ENCODE measurements at regions not wholly inside any gene's neighbourhood (a gene's known extent, or its start where the extent isn't known, plus 50 kb on each side); places are given as distances from the start of the nearest gene placed in this dataset.
"Not testable (repeated sequence)": the region's sequence is repeated elsewhere in the genome, so short reads cannot be mapped to it uniquely, and the experiment has no call there.

DNA sequence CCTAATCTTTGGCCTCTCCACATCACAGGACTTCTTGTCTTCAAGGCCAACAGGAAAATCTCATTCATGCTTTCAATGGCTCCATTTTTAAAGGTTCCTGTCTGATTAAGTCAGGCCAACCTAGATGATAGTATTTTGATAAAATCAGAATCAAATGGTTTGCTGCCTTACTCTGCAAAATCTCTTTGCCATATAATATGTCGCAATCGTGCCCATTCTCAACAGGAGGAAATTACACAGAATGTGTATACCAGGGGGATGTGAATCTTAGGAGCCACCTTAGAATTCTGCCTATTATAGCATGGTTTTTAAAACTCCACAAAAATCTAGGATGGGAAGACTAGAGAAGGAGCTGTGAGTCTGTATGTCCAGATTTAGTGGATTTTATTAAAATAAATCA lies 612.9 kb upstream of the MAN1A1 start:
- Mint-ChIP-seq H3K4me1 (ENCODE audit: low read depth) (no peaks in the 10 kb centered on the region), H3K27ac (no peak overlapping the region), H3K9me3 (no peaks in the 10 kb centered on the region), H3K36me3 (ENCODE audit: low read depth) (no peaks in the 10 kb centered on the region), H3K4me3 (no peak overlapping the region), H3K27me3 (ENCODE audit: low read depth) (no peaks in the 10 kb centered on the region)

DNA sequence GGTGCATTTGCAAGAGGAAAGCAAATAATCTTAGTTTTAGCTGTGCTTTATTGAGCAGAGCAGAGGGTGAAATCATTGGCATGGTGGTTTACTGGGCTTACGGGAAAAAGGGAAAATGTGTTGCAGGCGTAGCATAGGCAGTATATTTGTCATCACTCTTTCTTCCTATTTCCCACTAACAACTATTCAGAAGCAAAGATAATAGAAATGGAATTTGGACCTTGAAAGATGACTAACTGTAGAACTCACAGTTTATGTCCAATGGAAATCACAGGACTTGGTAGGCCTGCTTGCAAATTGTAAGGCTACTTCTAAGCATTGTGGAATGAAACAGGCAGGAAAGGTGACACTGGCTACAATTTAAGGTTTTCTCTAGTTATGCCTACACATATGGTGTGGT lies 611.9 kb upstream of the MAN1A1 start:
- Mint-ChIP-seq H3K4me3 (no peak overlapping the region), H3K9me3 (no peaks in the 10 kb centered on the region), H3K4me1 (ENCODE audit: low read depth) (no peaks in the 10 kb centered on the region), H3K27ac (no peak overlapping the region), H3K36me3 (ENCODE audit: low read depth) (no peaks in the 10 kb centered on the region), H3K27me3 (ENCODE audit: low read depth) (no peaks in the 10 kb centered on the region)

DNA sequence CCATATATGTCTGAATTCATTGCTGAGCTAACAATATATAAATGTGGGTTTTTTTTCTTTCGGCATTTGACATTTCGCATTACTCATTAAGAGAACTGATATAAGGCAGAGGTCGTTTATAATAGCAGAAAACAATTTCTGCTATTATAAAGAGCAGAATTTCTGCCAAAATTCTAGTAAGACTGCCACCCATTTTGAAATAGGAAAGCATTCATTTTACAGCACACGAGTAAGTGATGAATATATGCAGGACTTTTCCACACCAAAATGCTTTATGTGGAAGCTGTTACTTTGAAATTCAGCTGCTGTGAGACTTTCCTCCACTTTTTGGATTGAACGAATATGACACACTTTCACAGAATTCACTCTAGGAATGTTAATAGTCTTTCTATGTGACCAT lies 610.9 kb upstream of the MAN1A1 start:
- no peaks in the 10 kb centered on the region for H3K36me3 Mint-ChIP-seq (ENCODE audit: low read depth)
- H3K9me3 Mint-ChIP-seq = no peaks in the 10 kb centered on the region
- no peak overlapping the region for H3K4me3 Mint-ChIP-seq
- H3K27me3 Mint-ChIP-seq (ENCODE audit: low read depth) = no peaks in the 10 kb centered on the region
- H3K4me1 Mint-ChIP-seq (ENCODE audit: low read depth) = no peaks in the 10 kb centered on the region
- H3K27ac Mint-ChIP-seq = no peak overlapping the region

DNA sequence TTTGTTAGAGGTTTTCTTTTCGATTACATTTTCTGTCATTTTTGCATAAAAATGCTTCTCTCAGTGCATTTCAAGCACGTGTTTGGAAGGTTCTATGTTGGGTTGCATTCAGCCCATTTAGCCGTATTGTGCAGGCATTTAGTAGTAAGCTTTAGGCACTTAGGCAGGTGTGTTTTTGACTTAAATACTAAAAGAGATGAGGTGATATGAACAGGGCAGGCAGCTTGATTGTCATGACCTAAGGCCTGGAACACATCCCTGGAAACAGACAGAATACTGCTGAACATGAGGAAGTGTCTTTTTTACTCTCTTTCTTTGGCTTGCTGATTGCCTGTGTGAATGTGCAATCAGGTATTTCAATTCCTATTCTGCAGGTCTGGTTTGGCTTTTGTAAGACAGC lies 610.5 kb upstream of the MAN1A1 start:
- Mint-ChIP-seq H3K27me3 (ENCODE audit: low read depth) (no peaks in the 10 kb centered on the region), H3K4me3 (no peak overlapping the region), H3K4me1 (ENCODE audit: low read depth) (no peaks in the 10 kb centered on the region), H3K27ac (no peak overlapping the region), H3K36me3 (ENCODE audit: low read depth) (no peaks in the 10 kb centered on the region), H3K9me3 (no peaks in the 10 kb centered on the region)

DNA sequence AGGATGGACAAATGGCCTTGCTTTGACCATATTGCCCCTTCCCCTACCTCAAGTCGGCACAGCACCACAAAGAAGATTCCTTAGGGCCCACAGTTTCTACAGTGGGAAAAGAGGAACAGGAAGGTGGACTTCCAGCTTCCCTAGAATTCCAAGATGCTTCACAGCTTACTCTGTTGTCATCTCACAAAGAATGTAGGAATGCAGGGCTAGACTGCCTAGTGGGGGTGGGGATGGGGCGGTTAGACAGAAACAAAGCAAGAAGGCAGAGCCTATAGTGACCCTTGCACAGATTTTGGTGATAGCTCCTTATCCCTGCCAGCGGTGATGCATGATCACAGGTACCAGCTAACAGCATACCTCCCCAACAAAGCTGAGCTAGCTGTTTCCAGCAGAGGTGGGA lies 607.6 kb upstream of the MAN1A1 start:
- H3K4me1 Mint-ChIP-seq (ENCODE audit: low read depth) = no peaks in the 10 kb centered on the region
- no peak overlapping the region for H3K27ac Mint-ChIP-seq
- H3K36me3 Mint-ChIP-seq (ENCODE audit: low read depth) = no peaks in the 10 kb centered on the region
- no peaks in the 10 kb centered on the region for H3K9me3 Mint-ChIP-seq
- H3K4me3 Mint-ChIP-seq = no peak overlapping the region
- H3K27me3 Mint-ChIP-seq (ENCODE audit: low read depth) = no peaks in the 10 kb centered on the region

DNA sequence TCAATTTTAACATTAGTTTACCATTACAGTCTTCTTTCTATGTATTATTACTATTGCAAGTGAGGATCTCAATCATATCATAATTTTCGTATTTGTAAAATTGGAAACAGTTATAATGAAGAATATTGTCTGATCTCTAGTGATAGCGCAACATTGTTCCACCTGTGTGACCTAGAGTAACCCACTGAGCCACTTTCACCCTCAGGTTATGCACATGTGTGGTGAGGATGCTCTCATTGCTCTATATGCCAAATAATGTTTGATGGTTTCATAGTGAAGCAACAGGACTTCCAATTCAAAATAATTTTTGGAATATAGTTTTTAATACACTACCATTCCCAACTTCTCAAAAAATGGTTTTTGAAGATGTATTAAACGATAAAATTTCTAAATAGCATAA lies 603.1 kb upstream of the MAN1A1 start:
- Mint-ChIP-seq H3K9me3 (no peaks in the 10 kb centered on the region), H3K36me3 (ENCODE audit: low read depth) (no peaks in the 10 kb centered on the region), H3K4me3 (no peak overlapping the region), H3K4me1 (ENCODE audit: low read depth) (no peaks in the 10 kb centered on the region), H3K27me3 (ENCODE audit: low read depth) (no peaks in the 10 kb centered on the region), H3K27ac (no peak overlapping the region)

DNA sequence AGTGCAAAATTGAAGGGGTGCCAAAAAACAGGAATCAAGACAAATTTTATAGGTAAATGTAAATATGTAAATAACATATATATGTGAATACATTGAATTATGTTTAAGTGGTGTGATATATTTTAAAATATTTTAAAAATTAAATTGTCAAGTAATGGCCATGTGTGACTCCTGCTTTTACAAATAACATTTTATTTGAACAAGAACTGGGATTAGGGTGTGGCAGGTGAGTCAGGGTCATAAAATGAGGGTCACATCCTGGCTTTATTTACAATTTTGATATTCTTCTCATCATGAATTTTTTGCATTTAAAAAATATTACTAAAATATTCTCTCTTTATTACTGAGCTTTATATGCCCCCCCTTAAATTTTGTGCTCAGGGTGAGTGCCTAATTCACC lies 601.1 kb upstream of the MAN1A1 start:
- no peak overlapping the region for H3K4me3 Mint-ChIP-seq
- H3K9me3 Mint-ChIP-seq = no peaks in the 10 kb centered on the region
- H3K36me3 Mint-ChIP-seq (ENCODE audit: low read depth) = no peaks in the 10 kb centered on the region
- H3K27me3 Mint-ChIP-seq (ENCODE audit: low read depth) = no peaks in the 10 kb centered on the region
- H3K27ac Mint-ChIP-seq = no peak overlapping the region
- H3K4me1 Mint-ChIP-seq (ENCODE audit: low read depth) = no peaks in the 10 kb centered on the region

DNA sequence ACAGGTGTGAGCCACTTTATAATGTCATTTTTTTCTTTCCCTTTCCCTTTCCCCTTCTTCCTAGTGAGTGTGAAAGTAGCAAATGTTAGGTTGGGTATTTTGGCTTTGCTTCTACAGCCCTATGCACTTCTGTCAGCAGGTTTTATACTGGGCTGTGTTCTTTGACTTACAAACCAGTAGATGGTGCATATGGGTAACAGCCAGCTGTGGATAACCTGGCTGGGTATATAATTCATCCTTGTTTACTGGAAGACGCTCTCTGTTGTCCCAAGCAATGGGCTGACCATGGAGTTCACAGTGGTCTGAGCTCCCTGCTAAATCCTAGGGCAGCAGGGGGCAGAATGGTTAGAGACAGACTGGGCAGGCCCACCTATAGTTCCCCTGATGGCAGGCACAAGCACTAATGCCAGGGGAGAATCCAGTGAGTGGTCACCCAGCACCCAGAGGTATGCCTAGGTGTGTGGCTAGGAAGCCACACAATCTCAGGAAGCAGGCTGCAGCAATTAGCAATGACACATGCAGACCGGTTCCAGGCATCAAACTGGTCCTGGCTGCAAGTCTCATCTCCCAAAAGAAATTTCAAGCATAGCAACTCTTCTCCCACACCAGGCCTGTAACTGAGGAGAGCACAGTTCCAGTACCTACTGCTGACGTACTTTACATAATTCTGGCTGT lies 592.7 kb upstream of the MAN1A1 start:
- no peaks in the 10 kb centered on the region for H3K9me3 Mint-ChIP-seq
- no peaks in the 10 kb centered on the region for H3K27me3 Mint-ChIP-seq (ENCODE audit: low read depth)
- no peaks in the 10 kb centered on the region for H3K4me1 Mint-ChIP-seq (ENCODE audit: low read depth)
- H3K27ac Mint-ChIP-seq = no peak overlapping the region
- H3K4me3 Mint-ChIP-seq = no peak overlapping the region
- H3K36me3 Mint-ChIP-seq (ENCODE audit: low read depth) = no peaks in the 10 kb centered on the region

DNA sequence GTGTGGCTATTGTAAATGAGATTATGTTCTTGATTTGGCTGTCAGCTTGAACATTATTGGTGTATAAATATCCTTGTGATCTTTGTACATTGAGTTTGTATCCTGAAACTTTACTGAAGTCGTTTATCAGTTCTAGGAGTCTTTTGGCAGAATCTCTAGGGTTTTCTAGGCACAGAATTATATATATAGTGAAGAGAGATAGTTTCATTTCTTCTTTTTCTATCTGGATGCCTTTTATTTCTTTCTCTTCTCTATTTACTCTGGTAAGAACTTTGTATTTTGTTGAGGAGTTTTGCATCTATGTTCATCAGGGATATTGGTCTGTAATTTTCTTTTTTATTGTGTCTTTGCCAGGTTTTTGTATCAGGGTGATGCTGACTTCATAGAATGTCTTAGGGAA lies 589.2 kb upstream of the MAN1A1 start:
- H3K4me1 Mint-ChIP-seq (ENCODE audit: low read depth) = no peaks in the 10 kb centered on the region
- no peaks in the 10 kb centered on the region for H3K27me3 Mint-ChIP-seq (ENCODE audit: low read depth)
- no peak overlapping the region for H3K4me3 Mint-ChIP-seq
- no peaks in the 10 kb centered on the region for H3K9me3 Mint-ChIP-seq
- H3K36me3 Mint-ChIP-seq (ENCODE audit: low read depth) = no peaks in the 10 kb centered on the region
- no peak overlapping the region for H3K27ac Mint-ChIP-seq

DNA sequence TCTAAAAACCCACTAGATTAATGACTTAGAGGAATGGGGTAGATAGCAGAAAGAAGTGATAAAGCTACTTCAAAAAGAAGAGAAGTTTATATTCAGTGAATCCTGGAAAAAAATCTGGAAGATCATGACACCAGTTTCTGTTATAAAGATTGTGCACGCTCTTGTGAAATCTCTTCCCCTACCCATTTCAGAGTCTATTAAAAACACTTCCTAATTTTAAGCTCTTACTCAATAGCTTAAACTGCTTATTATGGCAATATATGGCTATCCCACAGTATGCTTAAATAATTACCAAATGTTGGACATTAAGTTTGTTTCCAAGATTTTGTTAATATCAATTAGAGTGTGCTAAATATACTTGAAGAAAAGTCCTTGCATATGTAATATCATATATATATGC lies 585.3 kb upstream of the MAN1A1 start:
- H3K27me3 Mint-ChIP-seq (ENCODE audit: low read depth) = no peaks in the 10 kb centered on the region
- H3K36me3 Mint-ChIP-seq (ENCODE audit: low read depth) = no peaks in the 10 kb centered on the region
- no peak overlapping the region for H3K4me3 Mint-ChIP-seq
- H3K4me1 Mint-ChIP-seq (ENCODE audit: low read depth) = no peaks in the 10 kb centered on the region
- no peaks in the 10 kb centered on the region for H3K9me3 Mint-ChIP-seq
- no peak overlapping the region for H3K27ac Mint-ChIP-seq

DNA sequence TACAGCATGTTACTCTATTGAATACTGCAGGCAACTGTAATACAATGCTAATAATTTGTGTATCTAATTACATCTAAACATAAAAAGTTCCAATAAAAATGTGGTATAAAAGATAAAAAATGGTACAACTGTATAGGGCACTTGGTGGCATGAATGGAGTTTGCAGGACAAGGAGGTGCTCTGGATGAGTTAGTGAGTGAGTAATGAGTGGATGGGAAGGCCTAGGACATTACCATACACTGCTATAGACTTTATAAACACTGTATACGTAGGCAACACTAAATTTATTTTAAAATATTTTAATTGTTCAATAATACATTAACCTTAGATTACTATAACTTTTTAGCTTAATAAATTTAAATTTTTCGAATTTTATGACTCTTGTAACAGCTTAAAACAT lies 579.6 kb upstream of the MAN1A1 start:
- H3K9me3 Mint-ChIP-seq = peaks cover 13% of the 10 kb centered on the region
- H3K4me1 Mint-ChIP-seq (ENCODE audit: low read depth) = no peaks in the 10 kb centered on the region
- H3K27me3 Mint-ChIP-seq (ENCODE audit: low read depth) = no peaks in the 10 kb centered on the region
- H3K36me3 Mint-ChIP-seq (ENCODE audit: low read depth) = no peaks in the 10 kb centered on the region
- H3K27ac Mint-ChIP-seq = no peak overlapping the region
- H3K4me3 Mint-ChIP-seq = no peak overlapping the region

DNA sequence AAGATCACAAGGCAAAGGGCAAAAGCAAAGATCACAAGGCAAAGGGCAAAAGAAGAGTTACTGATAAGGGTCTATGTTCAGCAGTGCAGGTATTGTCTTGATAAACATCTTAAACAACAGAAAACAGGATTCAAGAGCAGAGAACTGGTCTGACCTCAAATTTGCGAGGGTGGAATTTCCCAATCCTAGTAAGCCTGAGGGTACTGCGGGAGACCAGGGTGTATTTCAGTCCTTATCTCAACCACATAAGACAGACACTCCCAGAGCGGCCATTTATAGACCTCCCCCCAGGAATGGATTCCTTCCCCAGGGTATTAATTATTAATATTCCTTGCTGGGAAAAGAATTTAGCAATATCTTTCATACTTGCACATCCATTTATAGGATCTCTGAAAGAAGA lies 575.3 kb upstream of the MAN1A1 start:
- peaks cover 35% of the 10 kb centered on the region for H3K9me3 Mint-ChIP-seq
- not testable (repeated sequence) for H3K27ac Mint-ChIP-seq; H3K4me3 Mint-ChIP-seq; H3K36me3 Mint-ChIP-seq (ENCODE audit: low read depth); H3K27me3 Mint-ChIP-seq (ENCODE audit: low read depth); H3K4me1 Mint-ChIP-seq (ENCODE audit: low read depth)

DNA sequence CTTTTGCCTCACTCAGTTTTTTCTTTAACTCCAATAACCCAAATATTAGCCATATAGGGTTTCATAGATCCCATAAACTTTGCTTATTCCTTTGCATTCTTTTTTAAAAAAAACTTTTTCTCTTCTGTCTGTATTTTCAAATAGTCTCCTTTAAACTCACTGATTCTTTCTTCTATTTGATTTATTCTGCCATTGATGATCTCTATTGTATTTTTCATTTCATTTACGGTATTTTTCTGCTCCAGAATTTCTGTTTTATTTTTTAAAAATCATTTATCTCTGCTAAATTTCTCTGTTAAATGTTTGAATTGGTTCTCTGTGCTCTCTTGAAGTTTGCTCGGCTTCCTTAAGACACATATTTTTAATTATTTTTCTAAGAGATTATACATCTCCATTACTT lies 573.3 kb upstream of the MAN1A1 start:
- H3K27ac Mint-ChIP-seq = no peak overlapping the region
- H3K9me3 Mint-ChIP-seq = peaks cover 35% of the 10 kb centered on the region
- no peaks in the 10 kb centered on the region for H3K27me3 Mint-ChIP-seq (ENCODE audit: low read depth)
- H3K4me3 Mint-ChIP-seq = no peak overlapping the region
- H3K4me1 Mint-ChIP-seq (ENCODE audit: low read depth) = no peaks in the 10 kb centered on the region
- H3K36me3 Mint-ChIP-seq (ENCODE audit: low read depth) = no peaks in the 10 kb centered on the region

DNA sequence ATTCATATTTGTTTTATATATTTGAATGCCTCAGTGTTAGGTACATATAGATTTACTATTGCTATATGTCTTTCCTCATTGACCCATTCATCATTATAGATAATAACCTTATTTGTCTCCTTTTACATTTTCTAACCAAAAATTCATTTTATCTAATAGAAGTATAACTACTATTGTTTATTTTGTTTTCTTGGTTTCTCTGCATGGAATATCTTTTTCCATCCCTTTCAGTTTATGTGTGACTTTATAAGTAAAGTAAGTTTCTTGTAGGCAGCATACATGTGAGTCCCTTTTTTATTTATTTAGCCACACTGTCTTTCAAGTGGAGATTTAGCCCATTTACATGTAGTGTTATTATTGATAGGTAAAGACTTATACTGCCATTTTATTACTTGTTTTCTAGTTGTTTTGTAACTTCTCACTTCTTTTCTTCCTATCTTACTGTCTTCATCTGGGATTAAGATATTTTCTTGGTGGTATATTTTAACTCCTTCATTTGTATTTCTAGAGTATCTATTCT lies 572.0 kb upstream of the MAN1A1 start:
- H3K4me3 Mint-ChIP-seq = no peak overlapping the region
- H3K27ac Mint-ChIP-seq = no peak overlapping the region
- H3K27me3 Mint-ChIP-seq (ENCODE audit: low read depth) = no peaks in the 10 kb centered on the region
- H3K4me1 Mint-ChIP-seq (ENCODE audit: low read depth) = no peaks in the 10 kb centered on the region
- no peaks in the 10 kb centered on the region for H3K36me3 Mint-ChIP-seq (ENCODE audit: low read depth)
- H3K9me3 Mint-ChIP-seq = peaks cover 35% of the 10 kb centered on the region

DNA sequence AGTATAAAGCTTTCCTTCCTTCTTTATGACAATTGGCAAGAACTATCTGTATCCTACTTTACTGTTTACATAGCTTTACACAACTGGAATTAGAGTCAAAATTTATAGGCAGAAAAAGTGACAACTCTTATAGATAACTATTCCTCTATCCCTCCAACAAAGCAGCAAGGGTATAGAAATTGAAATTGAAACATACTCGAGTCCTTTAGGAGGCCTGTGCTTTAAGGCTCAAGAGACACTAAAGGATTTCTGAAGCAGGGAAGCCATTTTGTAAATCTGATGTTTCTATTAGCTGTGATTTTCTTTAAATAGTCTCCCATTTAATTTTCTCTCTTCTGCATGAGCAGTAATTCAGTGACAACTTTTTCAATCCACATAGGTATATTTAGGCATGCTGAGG lies 567.6 kb upstream of the MAN1A1 start:
- no peaks in the 10 kb centered on the region for H3K27me3 Mint-ChIP-seq (ENCODE audit: low read depth)
- H3K27ac Mint-ChIP-seq = no peak overlapping the region
- H3K4me1 Mint-ChIP-seq (ENCODE audit: low read depth) = no peaks in the 10 kb centered on the region
- H3K36me3 Mint-ChIP-seq (ENCODE audit: low read depth) = no peaks in the 10 kb centered on the region
- peaks cover 10% of the 10 kb centered on the region for H3K9me3 Mint-ChIP-seq
- no peak overlapping the region for H3K4me3 Mint-ChIP-seq

DNA sequence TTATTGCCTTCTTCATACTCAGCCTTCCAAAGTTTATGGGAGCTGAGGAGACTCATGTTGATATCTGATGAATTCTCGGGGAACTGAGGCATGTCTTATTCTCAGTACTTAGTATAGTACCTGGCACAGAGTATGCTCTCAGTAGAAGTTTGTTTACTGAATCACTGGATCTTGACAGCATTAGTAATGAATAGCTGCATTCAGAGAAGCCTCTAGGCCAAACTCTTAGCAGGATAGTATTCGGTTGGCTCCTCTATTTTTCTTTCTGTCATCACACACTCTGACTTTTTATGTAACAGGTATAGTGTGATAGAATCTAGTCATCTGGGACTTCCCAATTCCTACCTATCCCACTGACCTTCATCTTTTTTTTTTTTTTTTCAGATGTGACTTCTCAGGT lies 566.4 kb upstream of the MAN1A1 start:
- Mint-ChIP-seq H3K4me3 (no peak overlapping the region), H3K27me3 (ENCODE audit: low read depth) (no peaks in the 10 kb centered on the region), H3K9me3 (no peaks in the 10 kb centered on the region), H3K36me3 (ENCODE audit: low read depth) (no peaks in the 10 kb centered on the region), H3K4me1 (ENCODE audit: low read depth) (no peaks in the 10 kb centered on the region), H3K27ac (no peak overlapping the region)

Measured in T-helper 1 cell treated with Interleukin-12 subunit alpha and Interleukin-12 subunit beta and Interleukin-4 antibody, amounts not matched to agents 30 μg/mL and 1 μg/mL, for 36 hours (primary cell).